Inferior parietal cortex (tissue), 1 donor: ENCODE measurements at regions not wholly inside any gene's neighbourhood (a gene's known extent, or its start where the extent isn't known, plus 50 kb on each side); places are given as distances from the start of the nearest gene placed in this dataset.

Experiments
- DNase-seq: peaks from one replicate; pipeline ENCODE4 v3.0.0-alpha.2; 2016; ENCODE audit errors: extremely low spot score

GRCh38 chr1:189819751-189820150 is 657.9 kb downstream of the BRINP3 start:
- DNase-seq: no peak

DNA sequence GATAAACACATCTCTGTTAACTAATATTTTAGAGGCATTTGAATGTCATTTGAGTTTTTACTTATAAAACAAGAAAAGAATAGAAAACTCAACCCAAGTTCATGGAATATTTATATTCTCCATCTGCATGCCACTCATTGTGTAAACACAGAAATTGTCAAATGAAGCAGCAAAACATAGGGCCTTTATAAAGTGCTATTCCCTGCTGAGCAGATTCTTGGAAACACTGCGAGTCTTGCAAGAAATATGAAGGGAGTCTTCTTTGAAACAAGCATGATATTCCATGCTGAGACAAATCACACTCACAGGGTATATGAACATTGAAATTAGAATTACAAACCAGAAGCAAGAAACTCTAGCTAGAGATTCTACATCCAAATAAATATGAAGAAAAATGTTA is 655.8 kb downstream of the BRINP3 start:
- no peak for DNase-seq

GRCh38 chr1:189834813-189835212 is 642.9 kb downstream of the BRINP3 start:
- no peak for DNase-seq

DNA sequence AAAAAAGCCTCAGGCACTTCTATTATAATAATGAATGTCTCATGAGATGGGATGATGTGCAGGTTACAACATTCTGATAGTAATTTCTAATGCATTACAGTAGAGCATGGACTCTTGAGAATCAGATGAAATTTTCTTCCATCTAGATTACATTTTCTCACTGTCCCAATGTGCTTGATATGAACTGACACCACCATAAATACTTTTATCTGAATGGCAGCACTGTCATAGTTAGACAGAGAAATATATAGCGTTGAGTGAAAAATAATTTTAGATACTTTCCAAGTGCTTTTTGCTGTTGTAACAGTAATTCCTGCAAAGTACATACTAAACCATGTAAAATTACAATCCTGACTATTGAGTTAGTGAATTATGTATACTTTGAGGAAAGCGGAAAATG is 630.1 kb downstream of the BRINP3 start:
- no peak for DNase-seq

GRCh38 chr1:189851806-189852367 is 625.8 kb downstream of the BRINP3 start:
- no peak for DNase-seq

GRCh38 chr1:189859385-189859977 is 618.2 kb downstream of the BRINP3 start:
- no peak for DNase-seq

DNA sequence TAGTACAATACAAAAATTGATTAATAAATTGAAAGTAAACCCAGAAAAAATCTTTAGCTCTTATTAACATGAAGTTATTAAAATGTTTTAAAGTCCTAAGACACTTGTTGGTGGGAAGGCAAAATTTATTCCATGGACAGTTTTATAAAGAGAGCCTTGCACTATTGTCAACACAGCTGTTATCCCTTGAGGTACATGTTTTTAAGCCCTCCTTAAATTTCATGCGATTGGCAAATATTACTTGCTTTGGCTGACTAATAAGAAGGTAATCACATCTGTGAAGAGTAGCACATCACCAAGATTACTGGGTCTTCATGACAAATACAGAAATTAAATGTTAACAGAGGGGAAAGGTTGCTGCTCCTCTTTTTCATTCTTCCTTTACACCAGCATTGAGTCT is 611.1 kb downstream of the BRINP3 start:
- DNase-seq: no peak

DNA sequence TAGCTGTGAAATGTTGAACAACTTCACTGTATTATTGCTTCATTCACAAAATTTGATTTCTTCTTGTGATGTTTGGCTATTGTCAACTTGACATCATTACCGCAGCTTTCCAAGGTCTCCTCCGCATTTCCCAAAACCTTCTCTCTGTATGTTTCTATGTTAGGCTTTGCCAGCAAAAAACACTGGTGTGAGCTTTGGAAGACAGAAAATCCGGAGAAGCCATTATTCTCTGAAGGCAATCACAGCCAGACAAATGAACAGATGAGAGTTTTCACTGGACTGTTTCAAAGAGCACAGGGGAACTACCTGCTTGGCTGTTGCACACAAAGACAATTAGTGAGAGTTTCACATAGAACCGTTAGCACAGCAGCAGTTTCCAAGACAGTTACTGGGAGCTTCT is 609.6 kb downstream of the BRINP3 start:
- no peak for DNase-seq

GRCh38 chr1:189874715-189875435 is 602.8 kb downstream of the BRINP3 start:
- DNase-seq: no peak

DNA sequence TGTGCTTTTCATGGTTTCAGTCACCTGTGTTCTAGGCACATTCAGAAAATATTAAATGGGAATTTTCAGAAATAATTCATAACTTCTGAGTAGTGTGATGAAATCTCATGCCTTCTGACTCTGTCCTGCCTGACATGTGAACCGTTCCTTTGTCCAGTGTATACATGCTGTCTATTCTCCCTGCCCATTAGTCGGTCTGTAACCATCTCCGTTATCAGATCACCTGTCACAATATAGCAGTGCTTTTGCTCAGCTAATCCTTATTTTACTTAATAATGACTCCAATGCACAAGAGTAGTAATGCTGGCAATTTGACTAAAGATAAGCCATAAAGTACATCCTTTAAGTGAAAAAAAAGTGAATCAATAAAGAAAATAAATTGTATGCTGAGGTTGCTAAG is 597.5 kb downstream of the BRINP3 start:
- DNase-seq: no peak

DNA sequence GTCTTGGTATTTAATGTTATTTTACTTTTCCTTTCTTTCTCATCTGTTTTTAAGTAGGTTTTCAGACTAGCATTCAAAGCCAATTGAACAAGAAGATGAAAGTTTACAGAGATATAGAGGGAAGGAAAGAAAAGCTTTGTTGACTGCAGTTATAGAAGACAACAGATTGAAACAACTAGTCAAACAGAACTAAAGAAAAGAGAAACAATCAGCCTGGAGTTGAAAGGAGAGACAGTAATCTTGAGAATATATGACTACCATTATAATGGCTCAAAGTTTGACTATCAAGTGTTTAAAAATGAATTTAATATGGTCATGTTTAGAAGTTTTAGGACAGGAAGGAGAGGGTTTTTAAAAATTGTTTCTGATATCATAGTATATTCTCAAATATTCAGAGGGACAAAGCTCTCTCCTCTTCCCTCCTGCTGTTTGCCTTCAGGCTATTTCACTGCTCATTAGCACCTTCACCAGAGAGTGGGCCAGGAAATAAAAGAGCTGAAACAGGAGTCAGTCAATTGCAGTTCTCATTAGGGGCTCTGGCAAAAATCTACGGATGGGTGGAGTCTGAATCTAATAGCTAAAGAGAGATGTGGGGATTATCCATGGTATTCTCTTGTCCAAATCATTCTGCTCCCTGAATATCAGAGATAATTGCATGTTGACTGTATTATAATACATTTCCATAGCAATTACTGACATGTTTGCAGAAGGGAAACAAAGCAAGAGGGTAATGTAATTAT is 577.8 kb downstream of the BRINP3 start:
- no peak for DNase-seq

GRCh38 chr1:189904509-189904908 is 573.2 kb downstream of the BRINP3 start:
- DNase-seq: no peak

- DNase-seq: no peak
Observed at GRCh38 chr1:189908113-189908512, 569.6 kb downstream of the BRINP3 start.

DNA sequence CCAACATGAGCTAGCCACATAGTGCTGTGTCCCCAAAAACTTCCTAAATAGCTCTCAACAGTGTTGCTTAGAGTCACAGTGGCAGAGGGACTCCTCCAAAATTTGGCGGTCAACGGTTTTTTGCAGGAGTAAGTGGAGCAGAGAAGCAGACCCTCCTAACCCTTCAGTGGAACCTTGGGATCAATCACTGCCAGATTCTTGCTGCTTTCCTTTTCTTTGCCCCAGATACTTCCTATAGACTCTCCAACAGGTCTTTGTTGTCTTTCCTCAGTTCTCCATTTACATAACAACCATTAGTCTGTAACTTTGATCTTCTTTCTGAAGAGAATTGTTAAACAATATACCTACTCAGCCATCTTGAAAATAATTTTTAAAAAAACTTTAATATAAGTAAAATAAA is 556.1 kb downstream of the BRINP3 start:
- no peak for DNase-seq

- no peak for DNase-seq
Observed at GRCh38 chr1:189927641-189928040, 550.0 kb downstream of the BRINP3 start.

GRCh38 chr1:189929501-189930099 is 548.1 kb downstream of the BRINP3 start:
- no peak for DNase-seq

DNA sequence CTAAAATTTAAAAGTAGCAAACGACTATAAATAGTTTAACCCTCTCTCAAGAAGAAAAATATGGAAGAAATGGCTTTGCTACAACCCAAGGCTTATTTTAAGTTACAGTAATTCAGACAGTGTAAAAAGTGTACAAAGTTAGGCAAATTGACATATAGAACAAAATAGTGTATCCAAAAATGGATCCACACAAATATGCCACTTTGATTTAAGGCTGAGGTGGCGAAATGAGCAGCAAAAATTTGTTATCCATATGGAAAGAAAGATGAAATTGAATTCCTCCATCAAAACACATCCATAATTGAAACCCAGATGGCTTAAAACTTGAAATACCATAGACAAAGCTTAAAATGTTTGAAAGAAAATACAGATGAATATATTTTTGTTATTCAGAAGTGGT is 540.8 kb downstream of the BRINP3 start:
- no peak for DNase-seq

- no peak for DNase-seq
Observed at GRCh38 chr1:189939967-189940366, 537.7 kb downstream of the BRINP3 start.

- no peak for DNase-seq
Observed at GRCh38 chr1:189941922-189942321, 535.7 kb downstream of the BRINP3 start.

- no peak for DNase-seq
Observed at GRCh38 chr1:189958756-189959155, 518.9 kb downstream of the BRINP3 start.

- DNase-seq: no peak
Observed at GRCh38 chr1:189960769-189961168, 516.9 kb downstream of the BRINP3 start.

GRCh38 chr1:189962181-189962580 is 515.5 kb downstream of the BRINP3 start:
- no peak for DNase-seq
